Keratinocyte (primary cell): ENCODE measurements at regions not wholly inside any gene's neighbourhood (a gene's known extent, or its start where the extent isn't known, plus 50 kb on each side); places are given as distances from the start of the nearest gene placed in this dataset.

Source experiments
- CTCF ChIP-seq, 3 experiments: IDR thresholded peaks in 1 of 3; conservative IDR thresholded peaks in 1 of 3; optimal IDR thresholded peaks in 1 of 3; 2 replicates in 2 of 3; 3 replicates in 1 of 3; pipeline versions ENCODE3 to v1.5.1; 2011; ENCODE audit warnings: low read length in 3 of 3, mild to moderate bottlenecking in 3 of 3, moderate library complexity in 2 of 3, control low read depth in 1 of 3, inconsistent platforms in 1 of 3; ENCODE audit not compliant: insufficient read depth in 2 of 3; ENCODE audit errors: extremely low read depth in 1 of 3
- EZH2 ChIP-seq: IDR thresholded peaks from one replicate; pipeline ENCODE4 v1.6.1; 2012; ENCODE audit warnings: inconsistent platforms, mild to moderate bottlenecking, low read length, moderate library complexity

DNA sequence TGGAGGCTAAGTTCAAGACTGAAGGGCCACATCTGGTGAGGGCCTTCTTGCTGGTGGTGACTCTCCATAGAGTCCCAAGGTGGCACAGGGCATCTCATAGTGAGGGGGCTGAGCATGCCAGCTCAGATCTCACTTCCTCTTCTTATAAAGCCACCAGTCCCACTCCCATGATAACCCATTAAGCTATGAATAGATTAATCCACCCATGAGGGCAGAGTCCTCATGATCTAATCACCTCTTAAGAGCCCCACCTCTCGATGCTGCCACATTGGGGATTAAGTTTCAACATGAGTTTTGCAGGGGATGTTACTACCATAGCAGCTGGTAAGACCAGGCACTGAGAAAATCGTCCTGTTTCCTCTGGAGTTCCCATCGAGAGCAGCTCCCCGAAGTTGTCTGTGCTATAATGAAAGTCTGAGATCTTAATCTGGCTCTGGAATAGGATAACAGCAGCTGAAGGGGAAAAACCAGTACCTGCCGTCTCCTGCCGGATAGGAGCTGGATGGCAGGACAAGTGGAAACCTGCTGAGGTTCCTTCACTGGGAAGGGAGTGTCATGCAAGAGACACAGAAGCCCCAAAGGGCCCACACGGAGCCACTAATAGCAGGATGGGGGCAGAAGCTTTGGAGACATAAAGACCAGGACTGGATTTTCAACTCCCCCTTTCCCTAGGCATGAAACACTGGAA is 79.5 kb upstream of the EPHB3 start:
- no peak for TF ChIP-seq CTCF (optimal IDR thresholded peaks at IDR 0.05 in 1 of 3, IDR thresholded peaks at IDR 0.05 in 1 of 3, conservative IDR thresholded peaks at IDR 0.05 in 1 of 3; ENCODE audit: extremely low read depth in 1 of 3, insufficient read depth in 2 of 3, low read length in 3 of 3)
- no peak for TF ChIP-seq EZH2
